Prostate gland (tissue), 2 donors: ENCODE measurements at regions not wholly inside any gene's neighbourhood (a gene's known extent, or its start where the extent isn't known, plus 50 kb on each side); places are given as distances from the start of the nearest gene placed in this dataset.

Source experiments
- POLR2A ChIP-seq: fragments of 450-650 bp; IDR thresholded peaks from one replicate; pipeline ENCODE4 v1.6.1; 2016; ENCODE audit warnings: antibody characterized with exemption, mild to moderate bottlenecking
- TF ChIP-seq, protein P1 (sequence below), 4 experiments: fragments of 200-600 bp in 2 of 4; fragments of 450-650 bp in 2 of 4; sonication (generic) in 2 of 4; IDR thresholded peaks; 1 replicate in 3 of 4; 2 replicates in 1 of 4; pipeline ENCODE4 v1.5.1; 2016 to 2019; ENCODE audit warnings: antibody characterized with exemption in 4 of 4, mild to moderate bottlenecking in 2 of 4, moderate library complexity in 2 of 4

DNA sequence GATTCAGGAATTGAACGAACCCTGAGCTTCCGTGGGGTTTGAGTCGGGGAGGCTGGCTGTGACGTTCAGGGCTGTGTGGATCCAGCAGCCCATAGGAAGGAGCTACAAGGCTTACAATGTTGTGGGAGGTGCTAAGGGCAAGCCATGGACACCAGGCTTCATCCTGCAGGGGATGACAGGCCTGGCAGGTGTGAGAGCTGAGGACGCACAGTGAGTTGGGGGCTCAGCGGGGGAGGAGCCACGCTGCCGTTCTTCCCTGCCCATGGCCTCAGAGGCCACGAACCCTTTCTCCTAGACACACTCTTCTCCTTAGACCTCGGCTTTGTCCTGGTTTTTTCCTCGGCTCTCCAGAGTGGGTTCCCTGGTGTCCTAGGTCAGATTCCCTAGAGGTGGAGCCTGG is 78.1 kb upstream of the SLC22A11 start:
- TF ChIP-seq, protein P1, sequence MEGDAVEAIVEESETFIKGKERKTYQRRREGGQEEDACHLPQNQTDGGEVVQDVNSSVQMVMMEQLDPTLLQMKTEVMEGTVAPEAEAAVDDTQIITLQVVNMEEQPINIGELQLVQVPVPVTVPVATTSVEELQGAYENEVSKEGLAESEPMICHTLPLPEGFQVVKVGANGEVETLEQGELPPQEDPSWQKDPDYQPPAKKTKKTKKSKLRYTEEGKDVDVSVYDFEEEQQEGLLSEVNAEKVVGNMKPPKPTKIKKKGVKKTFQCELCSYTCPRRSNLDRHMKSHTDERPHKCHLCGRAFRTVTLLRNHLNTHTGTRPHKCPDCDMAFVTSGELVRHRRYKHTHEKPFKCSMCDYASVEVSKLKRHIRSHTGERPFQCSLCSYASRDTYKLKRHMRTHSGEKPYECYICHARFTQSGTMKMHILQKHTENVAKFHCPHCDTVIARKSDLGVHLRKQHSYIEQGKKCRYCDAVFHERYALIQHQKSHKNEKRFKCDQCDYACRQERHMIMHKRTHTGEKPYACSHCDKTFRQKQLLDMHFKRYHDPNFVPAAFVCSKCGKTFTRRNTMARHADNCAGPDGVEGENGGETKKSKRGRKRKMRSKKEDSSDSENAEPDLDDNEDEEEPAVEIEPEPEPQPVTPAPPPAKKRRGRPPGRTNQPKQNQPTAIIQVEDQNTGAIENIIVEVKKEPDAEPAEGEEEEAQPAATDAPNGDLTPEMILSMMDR (IDR thresholded peaks at IDR 0.05), result no peak
- TF ChIP-seq POLR2A, result no peak
